Activated T-helper 1 cell treated with Interleukin-2 at 50 U/mL for 16 hours (primary cell): ENCODE measurements at regions not wholly inside any gene's neighbourhood (a gene's known extent, or its start where the extent isn't known, plus 50 kb on each side); places are given as distances from the start of the nearest gene placed in this dataset.
"Not testable (repeated sequence)": the region's sequence is repeated elsewhere in the genome, so short reads cannot be mapped to it uniquely, and the experiment has no call there.

Experiments used
- DNase-seq: peaks from one replicate; pipeline ENCODE4 v3.0.0-alpha.2; 2020; ENCODE audit warnings: low read depth

- no peak for DNase-seq
These were observed 844.0 kb upstream of the FRG1 start for GRCh38 chr4:189096717-189097116.

- DNase-seq, result no peak
These were observed 841.6 kb upstream of the FRG1 start for GRCh38 chr4:189098932-189099696.

GRCh38 chr4:189113389-189113888 lies 827.2 kb upstream of the FRG1 start:
- DNase-seq, result no peak

GRCh38 chr4:189117426-189117825 lies 823.2 kb upstream of the FRG1 start:
- DNase-seq, result no peak

GRCh38 chr4:189121336-189121735 lies 819.3 kb upstream of the FRG1 start:
- DNase-seq, result no peak

GRCh38 chr4:189124149-189124758 lies 816.4 kb upstream of the FRG1 start:
- DNase-seq, result no peak

GRCh38 chr4:189124791-189125190 lies 815.9 kb upstream of the FRG1 start:
- no peak for DNase-seq

GRCh38 chr4:189126040-189126439 lies 814.6 kb upstream of the FRG1 start:
- DNase-seq, result no peak

- DNase-seq, result no peak
These were observed 812.3 kb upstream of the FRG1 start for GRCh38 chr4:189128341-189128740.

GRCh38 chr4:189129044-189129694 lies 811.5 kb upstream of the FRG1 start:
- DNase-seq, result no peak

- no peak for DNase-seq
These were observed 809.6 kb upstream of the FRG1 start for GRCh38 chr4:189131118-189131517.

GRCh38 chr4:189136462-189136861 lies 804.2 kb upstream of the FRG1 start:
- no peak for DNase-seq

- no peak for DNase-seq
These were observed 797.3 kb upstream of the FRG1 start for GRCh38 chr4:189143263-189143952.

GRCh38 chr4:189147005-189147929 lies 793.4 kb upstream of the FRG1 start:
- no peak for DNase-seq

- DNase-seq, result not testable (repeated sequence)
These were observed 785.6 kb upstream of the FRG1 start for GRCh38 chr4:189155083-189155482.

- DNase-seq, result no peak
These were observed 778.4 kb upstream of the FRG1 start for GRCh38 chr4:189162073-189162789.

- no peak for DNase-seq
These were observed 777.8 kb upstream of the FRG1 start for GRCh38 chr4:189162888-189163287.

- DNase-seq, result no peak
These were observed 764.7 kb upstream of the FRG1 start for GRCh38 chr4:189176002-189176401.

- no peak for DNase-seq
These were observed 763.5 kb upstream of the FRG1 start for GRCh38 chr4:189177130-189177529.

- no peak for DNase-seq
These were observed 762.4 kb upstream of the FRG1 start for GRCh38 chr4:189178125-189178746.
